GM19043 (cell line): ENCODE measurements at regions not wholly inside any gene's neighbourhood (a gene's known extent, or its start where the extent isn't known, plus 50 kb on each side); places are given as distances from the start of the nearest gene placed in this dataset.
"Not testable (repeated sequence)": the region's sequence is repeated elsewhere in the genome, so short reads cannot be mapped to it uniquely, and the experiment has no call there.

Source experiments
- ATAC-seq: cut with Tn5 transposase; IDR thresholded peaks from one replicate; pipeline ENCODE4 v1.9.1; 2021; ENCODE audit warnings: low read depth; ENCODE audit not compliant: unreplicated experiment

GRCh38 chrY:17827155-17827554, 52.9 kb downstream of the CDY2B start:
- ATAC-seq = not testable (repeated sequence)

- not testable (repeated sequence) for ATAC-seq
Measured at GRCh38 chrY:17819700-17820099, 60.3 kb downstream of the CDY2B start.

DNA sequence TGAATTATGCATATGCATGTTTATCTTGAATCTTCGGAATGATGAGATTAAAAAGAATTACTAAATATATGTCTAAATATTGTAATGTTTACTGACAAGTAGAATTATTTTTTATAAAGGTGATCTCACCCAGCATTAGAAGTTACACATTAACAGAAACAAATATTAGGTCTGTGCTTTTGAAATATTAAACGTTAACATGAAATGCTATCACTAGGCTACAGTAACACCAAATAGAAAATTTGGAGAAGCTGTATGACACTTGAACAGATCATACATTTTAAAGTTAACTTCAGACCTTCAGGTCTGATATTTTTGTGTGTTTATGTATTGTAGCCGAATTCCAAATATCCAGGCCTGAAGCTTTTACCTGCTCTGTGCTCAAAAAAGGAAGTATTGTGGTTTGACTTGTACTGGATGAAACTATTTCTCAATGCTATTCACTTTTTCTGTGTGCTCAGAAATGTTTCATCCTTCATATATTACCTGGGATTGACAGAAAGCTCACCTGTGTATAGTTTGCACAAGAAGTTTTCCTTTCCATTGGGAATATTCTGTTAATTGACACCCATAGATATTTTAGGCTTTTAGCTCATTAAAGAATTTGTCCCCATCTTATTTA, 60.9 kb downstream of the CDY2B start:
- ATAC-seq = not testable (repeated sequence)

DNA sequence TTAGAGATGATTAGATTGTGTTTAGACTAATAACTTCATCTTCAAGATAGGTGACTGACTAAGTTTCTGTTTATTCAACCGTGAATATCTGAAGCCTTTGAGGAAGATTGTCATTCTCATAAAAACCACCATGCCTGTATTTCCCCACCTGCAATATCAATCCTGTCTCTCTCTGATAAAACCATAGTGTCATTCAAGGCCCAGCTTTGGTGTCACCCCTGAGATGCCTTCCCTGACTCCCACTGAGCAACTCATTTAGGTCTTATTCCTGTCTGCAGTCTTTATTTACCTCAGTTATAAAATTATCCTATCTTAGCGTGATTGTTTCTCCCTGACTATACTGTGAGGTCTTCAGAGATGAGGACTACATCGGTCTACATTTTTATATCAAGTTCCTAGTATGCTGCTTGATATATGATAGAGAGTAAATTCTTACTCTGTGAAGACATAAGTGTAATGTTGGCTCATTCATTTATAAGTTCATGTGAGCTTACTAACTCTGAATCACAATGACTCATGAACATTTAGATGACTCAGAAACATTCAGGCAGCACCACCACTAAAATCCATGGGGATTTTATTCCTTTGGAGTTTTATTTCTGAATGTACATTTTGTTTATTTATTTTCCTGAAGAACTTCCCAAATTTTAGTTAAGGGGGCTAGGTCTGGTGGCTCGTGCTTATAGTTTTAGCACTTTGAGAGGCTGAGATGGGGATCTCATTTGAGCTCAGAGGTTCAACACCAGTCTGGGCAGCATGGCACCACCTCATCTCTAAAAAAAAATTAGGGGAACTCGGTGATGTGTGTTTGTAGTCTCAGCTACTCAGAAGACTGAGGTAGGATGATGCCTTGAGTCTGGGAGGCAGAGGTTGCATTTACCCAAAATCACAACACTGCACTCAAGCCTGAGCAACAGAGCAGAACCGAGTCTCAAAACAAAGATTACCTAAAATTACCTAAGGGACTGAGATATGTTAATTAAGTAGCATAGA, 62.6 kb downstream of the CDY2B start:
- not testable (repeated sequence) for ATAC-seq

DNA sequence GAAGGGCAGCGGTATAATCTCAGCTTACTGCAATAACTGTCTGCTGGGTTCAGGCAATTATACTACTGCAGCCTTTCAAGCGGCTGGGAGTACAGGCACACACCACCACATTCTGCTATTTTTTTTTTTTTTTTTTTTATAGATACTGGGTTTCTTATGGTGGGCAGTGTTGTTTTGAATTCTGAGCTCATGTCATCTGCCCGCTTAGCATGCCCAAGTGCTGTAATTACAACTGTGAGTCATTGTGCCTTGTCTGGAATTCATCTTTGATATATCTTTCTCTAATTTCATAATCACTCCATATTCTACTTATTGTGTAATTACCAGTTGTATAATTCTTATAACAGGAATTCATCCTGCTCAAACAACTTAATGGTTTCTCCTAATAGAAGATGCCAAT, 67.4 kb downstream of the CDY2B start:
- not testable (repeated sequence) for ATAC-seq

DNA sequence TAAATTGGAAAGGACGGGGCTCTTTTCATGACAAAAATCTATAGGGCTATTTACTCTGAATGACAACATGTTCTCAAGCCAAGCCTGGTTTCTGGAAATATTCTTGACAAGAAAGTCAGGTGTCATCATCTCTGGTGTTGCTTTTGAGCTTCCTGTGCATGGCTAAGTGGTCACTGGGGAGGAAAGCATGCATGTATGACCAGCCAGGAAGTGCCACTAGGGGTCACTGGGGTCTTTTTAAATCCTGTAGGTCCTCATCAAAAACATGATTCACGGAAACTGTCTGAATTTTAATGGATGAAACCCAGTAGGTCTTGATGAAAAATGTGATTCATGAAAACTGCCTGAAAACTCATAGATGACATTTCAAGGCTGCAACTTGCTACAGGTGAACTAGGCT, 80.1 kb downstream of the CDY2B start:
- ATAC-seq = not testable (repeated sequence)

DNA sequence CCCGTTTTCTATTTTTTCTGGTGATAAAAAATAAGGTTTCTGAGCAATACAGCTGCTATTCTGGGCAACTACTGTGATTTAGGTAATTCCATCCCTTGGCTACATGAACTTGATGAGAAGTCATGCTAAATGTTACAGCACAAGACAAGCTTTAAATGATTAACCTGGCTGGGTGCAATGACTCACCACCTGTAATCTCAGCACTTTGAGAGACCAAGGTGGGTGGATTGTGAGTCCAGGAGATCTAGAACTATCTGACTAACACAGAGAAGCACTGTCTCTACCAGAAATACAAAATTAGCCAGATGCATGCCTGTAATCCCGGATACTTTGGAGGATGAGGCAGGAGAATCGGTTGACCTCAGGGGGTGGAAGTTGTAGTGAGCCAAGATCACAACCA, 92.8 kb downstream of the CDY2B start:
- not testable (repeated sequence) for ATAC-seq

GRCh38 chrY:17766000-17766699, 113.9 kb downstream of the CDY2B start:
- ATAC-seq = not testable (repeated sequence)

DNA sequence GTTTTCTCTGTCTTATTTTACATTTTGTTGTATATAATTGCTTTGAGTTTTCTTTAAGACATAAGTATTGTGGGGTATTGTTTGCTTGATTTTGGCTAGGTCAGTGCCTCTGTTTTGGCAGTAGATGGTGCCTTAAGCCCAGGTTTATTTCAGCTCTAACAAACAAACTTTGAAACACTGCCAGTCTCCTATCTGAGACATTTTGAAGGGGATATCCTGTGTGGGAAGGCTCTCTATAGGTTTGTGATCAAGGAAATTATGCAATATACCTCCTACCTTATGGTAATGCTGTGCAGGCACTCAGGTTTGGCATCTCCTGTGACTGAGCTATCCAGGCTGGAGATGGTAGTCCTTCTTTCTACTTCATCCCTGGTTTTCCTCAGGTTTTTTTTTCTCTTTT, 120.8 kb downstream of the CDY2B start:
- ATAC-seq = not testable (repeated sequence)

DNA sequence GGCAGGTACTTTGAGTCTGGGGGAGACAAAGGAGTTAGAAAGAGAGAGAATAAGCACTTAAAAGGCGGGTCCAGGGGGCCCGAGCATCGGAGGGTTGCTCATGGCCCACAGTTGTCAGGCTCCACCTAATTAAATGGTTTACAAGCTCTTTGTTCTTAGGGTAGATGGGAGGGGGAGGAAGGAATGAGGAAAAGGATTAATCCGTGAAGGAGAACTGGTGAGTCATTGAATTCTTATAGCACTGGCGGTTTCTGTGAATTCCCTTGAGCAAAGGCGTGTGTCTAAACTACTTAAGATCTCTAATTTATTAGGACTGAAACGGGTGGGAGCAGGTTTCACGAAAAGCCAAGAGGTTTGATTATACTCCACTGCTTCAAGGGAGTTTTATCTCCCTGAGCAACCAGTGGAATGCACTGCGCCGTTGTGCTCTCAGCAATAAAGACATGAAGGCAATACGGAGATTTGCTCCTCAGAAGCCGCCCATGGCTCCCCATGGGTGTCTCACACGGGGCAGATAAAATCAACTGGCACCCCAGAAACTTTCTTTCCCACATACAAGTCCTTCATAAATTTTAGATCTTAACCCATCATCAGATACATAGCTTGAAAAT, 127.0 kb downstream of the CDY2B start:
- ATAC-seq = not testable (repeated sequence)

GRCh38 chrY:17739852-17740251, 140.2 kb downstream of the CDY2B start:
- ATAC-seq = not testable (repeated sequence)

GRCh38 chrY:17729474-17729873, 150.5 kb downstream of the CDY2B start:
- ATAC-seq = not testable (repeated sequence)

- not testable (repeated sequence) for ATAC-seq
Measured at GRCh38 chrY:17716329-17717043, 163.5 kb downstream of the CDY2B start.

DNA sequence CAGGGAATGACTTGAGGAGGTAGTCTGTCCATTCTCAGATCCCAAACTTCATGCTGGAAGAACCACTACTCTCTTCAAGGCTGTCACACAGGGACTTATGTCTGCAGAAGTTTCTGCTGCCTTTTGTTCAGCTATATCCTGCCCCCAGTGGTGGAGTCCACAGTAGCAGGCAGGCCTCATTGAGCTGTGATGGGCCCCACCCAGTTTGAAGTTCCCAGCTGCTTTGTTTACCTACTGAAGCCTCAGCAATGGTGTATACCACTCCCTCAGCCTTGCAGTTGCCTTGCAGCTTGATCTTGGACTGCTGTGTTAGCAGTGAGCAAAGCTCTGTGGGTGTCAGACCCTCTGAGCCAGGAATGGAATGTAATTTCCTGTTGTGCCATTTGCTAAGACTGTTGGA, 212.0 kb downstream of the CDY2B start:
- ATAC-seq = not testable (repeated sequence)

GRCh38 chrY:17643052-17643451, 237.0 kb downstream of the CDY2B start:
- ATAC-seq = not testable (repeated sequence)

DNA sequence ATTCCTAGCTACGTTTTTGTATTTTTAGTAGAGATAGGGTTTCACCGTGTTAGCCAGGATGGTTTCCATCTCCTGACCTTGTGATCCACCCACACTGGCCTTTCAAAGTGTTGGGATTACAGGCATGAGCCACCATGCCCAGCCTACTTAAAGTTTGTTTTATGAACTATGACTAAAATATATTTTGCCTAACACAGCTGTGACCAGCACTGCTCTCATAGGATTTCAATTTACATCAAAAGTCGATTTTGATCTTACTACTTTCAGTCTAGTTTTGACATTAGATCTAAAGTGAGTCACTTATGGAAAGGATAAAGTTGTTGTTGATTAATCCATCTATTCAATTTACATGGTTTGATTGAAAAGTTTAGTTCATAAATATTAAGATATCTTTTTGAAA, 245.5 kb downstream of the CDY2B start:
- not testable (repeated sequence) for ATAC-seq

GRCh38 chrY:17611256-17611655, 268.8 kb downstream of the CDY2B start:
- not testable (repeated sequence) for ATAC-seq

- ATAC-seq = not testable (repeated sequence)
Measured at GRCh38 chrY:17610649-17611048, 269.4 kb downstream of the CDY2B start.

- ATAC-seq = not testable (repeated sequence)
Measured at GRCh38 chrY:17607150-17607549, 272.9 kb downstream of the CDY2B start.

DNA sequence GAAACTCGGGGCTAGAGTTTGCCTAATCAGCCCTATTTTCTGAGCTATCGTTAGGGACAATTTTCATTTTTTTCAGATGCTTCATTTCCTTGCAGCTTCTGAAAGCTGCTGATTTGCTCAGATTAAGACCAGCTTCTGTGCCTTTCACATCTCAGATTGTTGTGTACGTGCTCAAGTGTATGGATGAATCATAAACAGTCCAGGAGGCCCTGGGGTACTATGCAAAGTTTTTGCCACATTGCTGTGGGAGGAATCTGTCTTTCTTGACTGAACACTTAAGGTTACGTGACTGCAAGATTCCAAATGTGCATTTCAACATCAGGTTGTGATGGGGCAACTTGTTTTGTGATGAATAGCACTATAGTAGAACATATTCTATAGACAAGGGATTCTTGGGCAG, 280.8 kb downstream of the CDY2B start:
- not testable (repeated sequence) for ATAC-seq
